ENCODE measurements at regions not wholly inside any gene's neighbourhood (a gene's known extent, or its start where the extent isn't known, plus 50 kb on each side); places are given as distances from the start of the nearest gene placed in this dataset.
"Not testable (repeated sequence)": the region's sequence is repeated elsewhere in the genome, so short reads cannot be mapped to it uniquely, and the experiment has no call there.

- no peak for DNase-seq (ENCODE audit: low read depth)
- H3K4me3 ChIP-seq (ENCODE audit: low read length) = no peak overlapping the region
- no peak for TF ChIP-seq CTCF (conservative IDR thresholded peaks at IDR 0.05; ENCODE audit: low read depth, low read length)
Measured at GRCh38 chr2:216932113-216932862, 72.4 kb upstream of the TNP1 start.

DNA sequence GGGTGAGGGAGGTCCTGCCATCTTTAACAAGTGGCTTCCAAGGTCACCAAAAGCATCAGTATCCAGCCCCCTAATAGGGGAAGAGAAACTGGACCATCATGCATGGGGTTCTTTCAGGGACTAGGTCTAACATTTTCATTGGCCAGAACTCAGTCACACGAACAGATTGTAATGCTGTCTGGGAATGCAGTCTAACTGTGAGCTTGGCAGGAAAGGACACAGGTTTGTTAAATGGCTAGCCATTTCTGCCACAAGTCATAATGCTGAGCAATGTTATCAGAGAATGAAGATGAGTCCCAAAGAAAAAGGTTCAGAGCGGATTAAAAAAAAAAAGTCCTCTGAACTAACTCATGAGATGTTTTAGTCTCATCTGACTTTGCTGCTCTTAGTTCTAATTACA is 70.9 kb upstream of the TNP1 start:
- no peak overlapping the region for H3K4me3 ChIP-seq (ENCODE audit: low read length)
- no peak for DNase-seq (ENCODE audit: low read depth)
- TF ChIP-seq CTCF (conservative IDR thresholded peaks at IDR 0.05; ENCODE audit: low read depth, low read length) = no peak

- DNase-seq (ENCODE audit: low read depth) = not testable (repeated sequence)
Measured at GRCh38 chr2:216929338-216929737, 69.5 kb upstream of the TNP1 start.

DNA sequence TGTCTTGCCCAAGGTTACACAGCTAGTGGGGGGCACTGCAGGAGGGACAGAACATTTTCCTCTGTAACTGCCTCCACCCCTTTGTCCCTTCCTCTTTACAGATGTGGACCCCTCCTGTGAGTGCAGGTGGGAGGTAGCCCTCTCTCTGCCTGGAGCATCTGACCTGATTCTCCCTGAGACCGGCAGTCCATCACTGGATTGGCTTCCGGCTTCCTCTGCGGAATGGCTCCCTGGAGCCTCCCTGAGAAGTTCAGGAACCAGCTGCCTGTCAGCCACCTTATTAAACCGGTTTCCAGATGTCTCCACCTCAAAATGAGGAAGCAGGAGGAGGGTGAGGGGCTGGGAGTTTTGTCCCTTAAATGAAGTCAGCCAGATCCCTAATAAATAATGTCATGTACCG is 67.3 kb upstream of the TNP1 start:
- H3K4me3 ChIP-seq (ENCODE audit: low read length) = no peak overlapping the region
- TF ChIP-seq CTCF (conservative IDR thresholded peaks at IDR 0.05; ENCODE audit: low read depth, low read length) = no peak
- no peak for DNase-seq (ENCODE audit: low read depth)

More at GRCh38 chr2:216929338-216929737, 69.5 kb upstream of the TNP1 start:
- H3K4me3 ChIP-seq (ENCODE audit: low read length) = not testable (repeated sequence)

DNA sequence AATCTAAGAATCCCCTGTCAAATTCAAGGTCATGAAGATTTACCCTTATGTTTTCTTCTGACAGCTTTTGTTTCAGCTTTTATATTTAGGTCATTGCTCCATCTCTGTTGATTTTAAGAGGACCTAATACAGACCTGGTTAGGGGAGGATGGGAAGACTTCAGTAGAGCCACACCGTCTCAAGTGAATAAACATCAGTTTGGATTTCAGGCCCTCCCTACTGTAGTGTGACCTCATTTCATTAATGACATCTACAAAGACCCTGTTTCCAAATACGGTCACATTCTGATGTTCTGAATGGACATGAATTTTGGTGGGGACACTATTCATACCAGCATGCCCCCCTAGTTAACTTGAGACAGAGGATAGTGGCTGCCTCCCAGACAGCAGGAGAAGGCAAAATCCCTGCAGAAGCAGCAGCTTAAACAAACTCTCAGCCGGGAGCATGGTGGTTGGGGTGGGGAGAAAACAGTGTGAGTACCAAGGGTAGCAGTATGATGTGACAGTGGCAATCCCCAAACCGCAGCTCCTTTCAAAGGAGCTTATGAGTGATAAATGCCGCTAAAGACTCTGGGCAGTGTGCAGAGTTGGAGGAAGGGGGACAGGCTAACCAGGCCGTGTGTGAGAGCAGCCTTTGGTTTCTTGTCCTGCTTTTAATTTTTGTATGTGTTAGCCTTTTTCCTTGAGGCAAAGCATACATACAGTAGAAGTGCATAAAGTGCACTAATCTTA is 65.9 kb upstream of the TNP1 start:
- TF ChIP-seq CTCF (conservative IDR thresholded peaks at IDR 0.05; ENCODE audit: low read depth, low read length) = no peak
- no peak overlapping the region for H3K4me3 ChIP-seq (ENCODE audit: low read length)
- no peak for DNase-seq (ENCODE audit: low read depth)

GRCh38 chr2:216925006-216925405 is 65.1 kb upstream of the TNP1 start:
- DNase-seq (ENCODE audit: low read depth) = no peak
- H3K4me3 ChIP-seq (ENCODE audit: low read length) = no peak overlapping the region
- TF ChIP-seq CTCF (conservative IDR thresholded peaks at IDR 0.05; ENCODE audit: low read depth, low read length) = no peak

- TF ChIP-seq CTCF (conservative IDR thresholded peaks at IDR 0.05; ENCODE audit: low read depth, low read length) = no peak
- no peak overlapping the region for H3K4me3 ChIP-seq (ENCODE audit: low read length)
- no peak for DNase-seq (ENCODE audit: low read depth)
Measured at GRCh38 chr2:216923706-216924105, 63.8 kb upstream of the TNP1 start.

Data from retinal pigment epithelial cell (primary cell).